ENCODE measurements at regions not wholly inside any gene's neighbourhood (a gene's known extent, or its start where the extent isn't known, plus 50 kb on each side); places are given as distances from the start of the nearest gene placed in this dataset.

- Histone ChIP-seq H3K36me3 (ENCODE audit: control insufficient read depth in 2 of 4, insufficient read depth in 4 of 4, low read length in 3 of 4) (no peaks in the 10 kb centered on the region), H3K4ac (replicated peaks; ENCODE audit: insufficient read length, low read depth, low read length) (no peak overlapping the region), H3K27me3 (replicated peaks in 1 of 4; ENCODE audit: control insufficient read depth in 3 of 4, extremely low read depth in 1 of 4, insufficient read depth in 3 of 4, low read length in 3 of 4) (no peaks in the 10 kb centered on the region), H3K79me1 (ENCODE audit: low read depth, low read length) (no peaks in the 10 kb centered on the region), H3K14ac (ENCODE audit: insufficient read length) (no peak overlapping the region), H3K27ac (ENCODE audit: low read depth, low read length) (no peak overlapping the region), H3K23me2 (ENCODE audit: low read depth, low read length) (no peaks in the 10 kb centered on the region), H3K9me3 (ENCODE audit: insufficient read depth in 2 of 2, low read depth in 1 of 2, low read length in 1 of 2) (no peaks in the 10 kb centered on the region), H3K4me3 (ENCODE audit: extremely low read depth in 1 of 4, insufficient read depth in 2 of 4, low read depth in 3 of 4, low read length in 4 of 4) (no peak overlapping the region), H3K18ac (ENCODE audit: extremely low read depth, low read length) (no peak overlapping the region), H3K4me1 (replicated peaks in 1 of 4; ENCODE audit: control insufficient read depth in 3 of 4, insufficient read depth in 4 of 4, low read length in 3 of 4) (no peaks in the 10 kb centered on the region), H3K23ac (ENCODE audit: insufficient read length) (no peak overlapping the region), H2BK20ac (ENCODE audit: low read length) (no peak overlapping the region), H2BK5ac (ENCODE audit: low read depth, low read length) (no peak overlapping the region), H2BK120ac (replicated peaks; ENCODE audit: low read depth, low read length) (no peak overlapping the region), H2BK15ac (ENCODE audit: low read length) (no peak overlapping the region), H3K9ac (replicated peaks in 1 of 4; ENCODE audit: extremely low read depth in 1 of 4, low read depth in 3 of 4, low read length in 3 of 4) (no peak overlapping the region), H3K4me2 (ENCODE audit: insufficient read depth in 1 of 2, low read depth in 2 of 2, low read length in 2 of 2) (no peak overlapping the region), H2BK12ac (ENCODE audit: low read depth, low read length) (no peak overlapping the region), H4K5ac (ENCODE audit: insufficient read length, low read depth, low read length) (no peak overlapping the region), H3K79me2 (ENCODE audit: control insufficient read depth in 1 of 2, insufficient read depth in 2 of 2, low read length in 2 of 2) (no peaks in the 10 kb centered on the region), H3K56ac (replicated peaks; ENCODE audit: insufficient read length, low read depth, low read length) (no peak overlapping the region), H4K8ac (ENCODE audit: extremely low read depth, insufficient read depth, low read length) (no peak overlapping the region), H2AK5ac (ENCODE audit: low read depth, low read length) (no peak overlapping the region), H4K91ac (replicated peaks; ENCODE audit: insufficient read length, low read length) (no peak overlapping the region), H2AFZ (ENCODE audit: low read length) (no peak overlapping the region), H4K20me1 (replicated peaks in 1 of 2; ENCODE audit: control insufficient read depth in 1 of 2, insufficient read depth in 2 of 2, low read length in 2 of 2) (no peaks in the 10 kb centered on the region)
- ChIA-PET POLR2A (ENCODE audit: partially characterized antibody) (no interaction called here), CTCF (ENCODE audit: partially characterized antibody) (interaction anchor here (1.0 kb wide), 1 partner anchor 90 kb away, joined by 5 read pairs; no protein-coding TSS in a partner anchor)
- no peak for FAIRE-seq
- no peak for DNase-seq (ENCODE audit: low read depth in 1 of 2, low spot score in 2 of 2)
- WGBS, 2 experiments (ENCODE audit: extremely low coverage in 1 of 2, insufficient coverage in 1 of 2, insufficient read length in 1 of 2, insufficient replicate concordance in 2 of 2, low coverage in 1 of 2, low lambda C conversion rate in 2 of 2, missing lambda C conversion rate in 1 of 2): 89% methylated on average over 2 of the region's 2 CpGs; no CpG with 5 or more reads in 1 of the 2 experiments
- TF ChIP-seq RXRA (IDR thresholded peaks at IDR 0.05; ENCODE audit: insufficient read depth, low read depth, low read length): no peak
- no peak for TF ChIP-seq CBX8 (IDR thresholded peaks at IDR 0.05; ENCODE audit: borderline replicate concordance, low read depth, low read length)
These were observed 1075.8 kb upstream of the TMEM132C start for GRCh38 chr12:127191129-127191528.
